Ectodermal cell (in vitro differentiated cells): ENCODE measurements at regions not wholly inside any gene's neighbourhood (a gene's known extent, or its start where the extent isn't known, plus 50 kb on each side); places are given as distances from the start of the nearest gene placed in this dataset.

Experiments used
- H3K27ac ChIP-seq: 2 replicates; pipeline ENCODE4 v1.7.0; 2013; ENCODE audit warnings: mild to moderate bottlenecking, low read depth, low read length; ENCODE audit not compliant: insufficient read depth, poor library complexity, severe bottlenecking
- H3K27me3 ChIP-seq: 2 replicates; pipeline ENCODE4 v1.7.0; 2013; ENCODE audit warnings: mild to moderate bottlenecking, low read length; ENCODE audit not compliant: insufficient read depth, control insufficient read depth, poor library complexity, severe bottlenecking
- H3K36me3 ChIP-seq: one replicate; pipeline ENCODE4 v1.7.0; 2013; ENCODE audit warnings: low read length; ENCODE audit not compliant: control insufficient read depth, insufficient read depth
- H3K4me1 ChIP-seq: one replicate; pipeline ENCODE4 v1.7.0; 2013; ENCODE audit warnings: low read length; ENCODE audit not compliant: control insufficient read depth, insufficient read depth
- H3K4me3 ChIP-seq: 2 replicates; pipeline ENCODE4 v1.7.0; 2013; ENCODE audit warnings: low read depth, low read length, control low read depth; ENCODE audit not compliant: insufficient read depth
- H3K9me3 ChIP-seq: 2 replicates; pipeline ENCODE4 v1.7.0; 2013; ENCODE audit warnings: mild to moderate bottlenecking, low read length, moderate library complexity; ENCODE audit not compliant: control insufficient read depth
- WGBS, 2 experiments: methylation state at CpG; one replicate each; pipeline ENCODE4 v1.1.7; 2013; ENCODE audit warnings: missing lambda C conversion rate in 2 of 2; 5-methylcytosine and 5-hydroxymethylcytosine counted together

GRCh38 chr20:4344670-4345069 is 95.6 kb upstream of the ADRA1D start:
- no peak overlapping the region for H3K4me3 ChIP-seq
- H3K4me1 ChIP-seq, result no peaks in the 10 kb centered on the region
- H3K9me3 ChIP-seq, result no peaks in the 10 kb centered on the region
- H3K27ac ChIP-seq, result no peak overlapping the region
- H3K27me3 ChIP-seq, result no peaks in the 10 kb centered on the region
- no peaks in the 10 kb centered on the region for H3K36me3 ChIP-seq
- WGBS, 2 experiments, result 91 to 100% methylated on average over 2 of the region's 2 CpGs

- no peaks in the 10 kb centered on the region for H3K27me3 ChIP-seq
- no peak overlapping the region for H3K4me3 ChIP-seq
- no peaks in the 10 kb centered on the region for H3K36me3 ChIP-seq
- H3K4me1 ChIP-seq, result no peaks in the 10 kb centered on the region
- H3K27ac ChIP-seq, result no peak overlapping the region
- WGBS, 2 experiments, result 60 to 80% methylated on average over 2 of the region's 2 CpGs
- no peaks in the 10 kb centered on the region for H3K9me3 ChIP-seq
Measured at GRCh38 chr20:4342609-4343008, 93.5 kb upstream of the ADRA1D start.

DNA sequence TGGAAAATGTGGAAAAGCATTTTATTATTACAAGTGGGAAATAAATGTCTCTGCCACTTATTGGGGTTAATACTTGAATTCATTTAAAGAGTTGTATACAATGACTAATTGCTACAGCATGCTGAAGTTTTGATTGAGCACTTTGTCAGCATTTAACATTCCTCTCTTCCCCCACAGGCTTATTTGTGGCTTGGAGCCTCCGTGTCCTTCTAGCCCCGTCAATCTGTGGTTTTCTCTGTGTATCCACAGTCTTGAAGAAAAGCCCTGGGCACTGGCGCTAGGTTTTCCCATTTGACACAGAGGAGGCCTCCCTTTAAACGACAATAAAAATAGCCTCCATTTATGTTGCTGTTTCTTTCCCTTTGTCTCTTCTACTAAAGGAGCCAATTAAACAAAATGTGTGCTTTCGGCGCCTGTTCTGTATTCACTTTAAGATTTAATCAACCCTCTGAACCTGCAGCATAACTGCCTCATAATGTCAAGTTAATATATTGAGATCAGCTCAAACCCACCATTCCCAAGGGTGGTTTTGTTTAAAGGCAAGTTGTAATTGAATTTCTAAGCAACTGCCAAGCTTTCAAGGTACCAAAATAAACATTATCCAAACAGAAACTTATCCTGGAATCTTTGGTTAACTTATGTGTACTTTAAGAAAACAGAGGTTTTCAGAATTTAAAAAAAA is 92.9 kb upstream of the ADRA1D start:
- H3K4me3 ChIP-seq, result no peak overlapping the region
- H3K27ac ChIP-seq, result no peak overlapping the region
- WGBS, 2 experiments, result 80% methylated on average over 6 of the region's 6 CpGs
- H3K9me3 ChIP-seq, result no peaks in the 10 kb centered on the region
- no peaks in the 10 kb centered on the region for H3K4me1 ChIP-seq
- no peaks in the 10 kb centered on the region for H3K36me3 ChIP-seq
- no peaks in the 10 kb centered on the region for H3K27me3 ChIP-seq

DNA sequence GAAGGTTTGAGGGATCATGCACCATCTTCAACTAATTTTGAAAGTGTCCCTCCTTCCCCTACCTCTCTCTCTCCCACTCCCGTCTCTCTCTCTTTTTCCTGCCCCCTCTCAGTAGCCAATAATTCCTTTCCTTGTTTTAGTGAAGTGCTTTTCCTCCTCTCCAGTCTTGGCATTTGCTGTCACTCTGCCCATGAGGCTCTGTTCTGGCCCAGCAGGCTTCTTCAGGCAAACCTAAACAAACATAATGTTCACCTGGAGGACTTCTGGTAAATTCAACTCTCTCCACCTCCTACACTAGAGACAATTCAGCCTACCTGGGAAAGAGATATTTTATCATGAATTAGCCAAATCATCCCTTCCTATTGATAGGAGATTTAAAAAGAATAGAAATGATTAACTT is 86.6 kb upstream of the ADRA1D start:
- 89 to 92% methylated on average over 1 of the region's 1 CpG for WGBS, 2 experiments
- H3K4me3 ChIP-seq, result no peak overlapping the region
- no peaks in the 10 kb centered on the region for H3K27me3 ChIP-seq
- H3K36me3 ChIP-seq, result no peaks in the 10 kb centered on the region
- H3K27ac ChIP-seq, result no peak overlapping the region
- no peaks in the 10 kb centered on the region for H3K9me3 ChIP-seq
- H3K4me1 ChIP-seq, result no peaks in the 10 kb centered on the region

DNA sequence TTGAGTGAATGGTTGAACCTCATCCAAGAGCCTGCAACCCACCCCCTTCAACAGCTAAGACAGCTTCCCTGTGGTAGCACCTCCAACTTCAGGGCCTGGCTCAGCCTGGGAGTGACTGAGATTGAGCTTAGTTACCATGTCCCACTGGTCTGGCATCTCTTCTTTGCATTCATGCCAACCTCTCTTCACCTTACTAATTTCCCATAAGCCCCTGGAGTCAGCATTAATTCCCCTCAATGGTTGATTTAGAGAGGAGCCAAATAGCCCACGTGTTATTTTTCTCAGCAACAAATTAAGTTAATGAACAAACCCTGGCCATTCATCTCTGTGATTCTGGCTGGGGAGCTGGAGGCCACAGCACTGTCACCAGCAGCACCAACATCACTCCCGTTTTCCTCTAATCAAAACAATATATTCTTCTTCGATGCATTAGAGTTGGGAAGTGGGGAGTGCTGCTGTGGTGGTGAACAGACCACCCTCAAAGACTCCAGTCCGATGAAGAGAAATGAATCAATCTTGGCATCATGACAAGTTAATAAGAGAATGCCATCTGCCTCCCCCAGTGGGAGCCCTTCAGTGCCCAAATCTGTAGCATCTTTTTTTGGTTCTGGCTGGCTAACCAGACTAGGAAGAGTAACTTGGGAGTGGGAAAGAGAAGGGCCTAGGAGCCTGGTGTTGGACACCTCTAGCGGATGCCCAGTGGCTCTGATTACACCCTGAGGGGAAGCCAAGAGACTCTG is 83.2 kb upstream of the ADRA1D start:
- H3K4me1 ChIP-seq, result no peaks in the 10 kb centered on the region
- H3K9me3 ChIP-seq, result no peaks in the 10 kb centered on the region
- 94 to 95% methylated on average over 4 to 5 of the region's 5 CpGs for WGBS, 2 experiments
- no peak overlapping the region for H3K4me3 ChIP-seq
- no peaks in the 10 kb centered on the region for H3K27me3 ChIP-seq
- no peaks in the 10 kb centered on the region for H3K36me3 ChIP-seq
- H3K27ac ChIP-seq, result no peak overlapping the region

DNA sequence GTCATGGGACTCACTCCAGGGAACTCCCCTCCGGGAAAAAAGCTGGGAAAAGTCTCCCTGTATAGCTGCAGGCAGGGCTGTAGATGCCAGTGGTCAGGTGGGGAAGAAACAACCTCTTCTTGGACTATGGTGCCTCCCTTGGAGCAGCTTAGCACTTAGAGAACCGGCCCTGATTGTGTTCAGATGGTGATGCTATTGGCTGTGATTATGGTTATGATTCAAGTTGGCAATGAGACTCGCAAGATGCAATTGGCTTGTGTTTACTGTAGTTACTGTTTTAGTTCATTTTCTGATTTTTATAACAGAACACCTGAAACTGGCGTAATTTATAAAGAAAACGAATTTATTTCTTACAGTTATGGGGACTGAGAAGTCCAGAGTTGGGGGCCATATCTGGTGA is 80.9 kb upstream of the ADRA1D start:
- H3K27ac ChIP-seq, result no peak overlapping the region
- H3K4me3 ChIP-seq, result no peak overlapping the region
- WGBS, 2 experiments, result 87 to 93% methylated on average over 5 of the region's 5 CpGs
- no peaks in the 10 kb centered on the region for H3K27me3 ChIP-seq
- H3K9me3 ChIP-seq, result no peaks in the 10 kb centered on the region
- H3K36me3 ChIP-seq, result no peaks in the 10 kb centered on the region
- no peaks in the 10 kb centered on the region for H3K4me1 ChIP-seq

GRCh38 chr20:4329232-4329631 is 80.1 kb upstream of the ADRA1D start:
- WGBS, 2 experiments, result 90% methylated on average over 5 of the region's 5 CpGs
- H3K9me3 ChIP-seq, result no peaks in the 10 kb centered on the region
- no peaks in the 10 kb centered on the region for H3K36me3 ChIP-seq
- H3K4me3 ChIP-seq, result no peak overlapping the region
- H3K27me3 ChIP-seq, result no peaks in the 10 kb centered on the region
- no peaks in the 10 kb centered on the region for H3K4me1 ChIP-seq
- no peak overlapping the region for H3K27ac ChIP-seq

DNA sequence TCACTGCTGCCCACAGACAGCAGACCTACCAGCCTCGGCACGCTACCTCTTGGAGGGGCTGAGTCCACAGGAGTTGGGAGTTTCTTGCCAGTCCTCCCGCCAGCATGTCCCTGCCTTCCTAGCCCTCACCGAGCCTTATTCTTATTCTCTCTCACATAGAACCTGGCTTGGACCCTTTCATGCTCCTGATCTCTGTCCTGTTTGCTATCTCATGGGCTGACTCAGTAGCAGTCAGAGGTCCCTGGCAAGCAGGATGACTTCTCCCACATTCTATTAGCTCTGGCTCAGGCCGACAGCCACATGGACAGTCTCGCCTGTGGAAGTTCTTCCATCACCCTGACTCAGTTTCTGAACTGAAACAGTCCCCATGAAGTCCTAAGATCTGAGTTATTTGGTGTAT is 79.5 kb upstream of the ADRA1D start:
- Histone ChIP-seq H3K27me3 (no peaks in the 10 kb centered on the region), H3K4me3 (no peak overlapping the region), H3K4me1 (no peaks in the 10 kb centered on the region), H3K36me3 (no peaks in the 10 kb centered on the region), H3K9me3 (no peaks in the 10 kb centered on the region), H3K27ac (no peak overlapping the region)
- WGBS, 2 experiments, result 95% methylated on average over 6 of the region's 6 CpGs

DNA sequence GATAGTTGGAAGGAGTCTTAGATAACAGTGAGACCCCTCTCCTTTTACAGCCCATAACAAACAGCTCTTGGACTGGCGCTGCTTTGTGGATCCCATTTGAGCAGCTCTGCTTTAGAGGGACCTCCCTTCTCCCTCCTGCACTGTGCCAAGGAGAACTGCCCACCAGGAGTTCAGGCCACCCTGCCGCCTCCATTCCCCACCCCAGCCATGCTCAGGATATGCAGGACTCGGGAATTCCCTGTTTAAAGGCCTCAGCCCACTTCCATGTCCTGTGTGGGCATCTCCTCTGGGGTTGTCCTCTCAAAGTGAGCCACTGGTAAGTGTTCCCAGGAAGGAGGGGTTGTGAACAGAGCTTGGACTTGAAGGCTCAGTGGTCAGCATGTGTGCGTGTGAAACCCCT is 78.9 kb upstream of the ADRA1D start:
- WGBS, 2 experiments, result 90 to 95% methylated on average over 4 of the region's 4 CpGs
- H3K27me3 ChIP-seq, result no peaks in the 10 kb centered on the region

DNA sequence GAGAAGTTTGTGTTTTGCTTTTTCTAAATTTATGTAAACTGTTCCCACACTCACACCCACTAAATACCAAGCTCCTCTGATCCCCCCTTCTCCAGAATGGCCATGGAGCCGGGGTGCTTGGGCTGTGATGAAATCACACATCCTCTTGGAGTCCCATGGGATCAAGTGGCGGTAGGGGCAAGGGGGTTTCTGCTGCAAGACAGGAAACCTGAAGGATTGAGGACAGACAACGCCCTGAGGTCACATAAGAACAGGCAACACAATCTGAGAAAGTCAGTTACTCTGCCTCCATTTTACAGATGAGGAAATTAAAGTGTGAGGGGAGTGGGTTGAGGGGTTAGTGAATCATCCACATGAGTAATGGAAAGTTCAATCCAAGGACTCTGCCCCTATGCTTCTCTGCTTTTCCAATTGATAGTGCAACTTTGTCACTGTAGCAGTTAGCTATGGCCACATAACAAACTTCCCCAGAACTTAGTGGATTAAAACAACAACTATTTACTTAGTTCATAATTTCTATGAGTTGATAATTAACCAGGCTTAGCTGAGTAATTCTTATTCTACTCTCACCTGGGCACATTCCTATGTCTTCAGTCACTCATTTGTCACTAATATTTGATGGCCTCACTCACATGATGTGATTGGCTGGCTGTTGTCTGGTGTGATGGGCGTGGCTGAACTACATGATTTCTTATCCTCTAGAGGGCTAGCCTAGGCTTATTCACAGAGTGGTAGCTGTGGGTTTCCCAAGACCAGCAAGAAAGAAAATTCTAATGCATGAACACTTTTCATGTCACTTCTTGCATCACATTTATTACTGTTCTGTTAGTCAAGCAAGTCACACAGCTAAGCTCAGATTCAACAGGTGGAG is 77.3 kb upstream of the ADRA1D start:
- WGBS, 2 experiments, result 69 to 71% methylated on average over 4 of the region's 4 CpGs
- Histone ChIP-seq H3K4me3 (no peak overlapping the region), H3K9me3 (no peaks in the 10 kb centered on the region), H3K36me3 (no peaks in the 10 kb centered on the region), H3K4me1 (no peaks in the 10 kb centered on the region), H3K27ac (no peak overlapping the region), H3K27me3 (no peaks in the 10 kb centered on the region)

More for the DNA sequence above, 78.9 kb upstream of the ADRA1D start:
- no peak overlapping the region for H3K4me3 ChIP-seq
- H3K4me1 ChIP-seq, result no peaks in the 10 kb centered on the region
- no peak overlapping the region for H3K27ac ChIP-seq
- no peaks in the 10 kb centered on the region for H3K36me3 ChIP-seq
- H3K9me3 ChIP-seq, result no peaks in the 10 kb centered on the region
